ENCODE measurements at regions not wholly inside any gene's neighbourhood (a gene's known extent, or its start where the extent isn't known, plus 50 kb on each side); places are given as distances from the start of the nearest gene placed in this dataset.

DNA sequence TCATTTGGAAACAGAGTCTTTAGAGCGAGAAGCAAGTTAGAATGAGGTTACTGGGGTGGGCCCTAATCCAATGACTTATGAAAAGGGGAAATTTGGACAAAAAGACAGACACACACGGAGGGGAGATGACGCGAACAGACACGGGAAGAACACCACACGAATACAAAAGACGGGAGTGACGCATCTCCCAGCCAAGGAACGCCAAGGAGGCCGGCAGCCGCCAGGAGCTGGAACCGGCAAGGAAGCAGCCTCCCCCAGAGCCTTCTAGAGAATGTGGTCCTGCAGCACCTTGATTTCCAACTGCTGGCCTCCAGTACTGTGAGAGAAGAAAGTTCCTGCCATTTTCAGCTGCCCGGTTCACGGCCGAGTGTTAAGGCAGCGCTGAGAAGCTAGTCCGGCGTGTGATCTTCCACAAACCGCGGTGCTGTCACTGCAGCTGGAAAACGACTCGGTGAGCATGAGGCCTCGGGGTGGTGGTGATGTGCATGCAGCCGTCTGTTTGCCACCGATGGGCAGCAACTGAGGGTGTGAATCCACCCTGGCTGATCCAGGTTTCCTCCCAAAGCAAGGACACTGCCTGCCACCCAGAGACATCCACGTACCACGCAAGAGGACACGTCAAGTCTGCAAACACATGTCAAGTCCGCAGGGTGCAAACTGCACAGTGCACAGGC, 124.5 kb downstream of the NCOR2 start:
- DNase-seq = no peak

DNA sequence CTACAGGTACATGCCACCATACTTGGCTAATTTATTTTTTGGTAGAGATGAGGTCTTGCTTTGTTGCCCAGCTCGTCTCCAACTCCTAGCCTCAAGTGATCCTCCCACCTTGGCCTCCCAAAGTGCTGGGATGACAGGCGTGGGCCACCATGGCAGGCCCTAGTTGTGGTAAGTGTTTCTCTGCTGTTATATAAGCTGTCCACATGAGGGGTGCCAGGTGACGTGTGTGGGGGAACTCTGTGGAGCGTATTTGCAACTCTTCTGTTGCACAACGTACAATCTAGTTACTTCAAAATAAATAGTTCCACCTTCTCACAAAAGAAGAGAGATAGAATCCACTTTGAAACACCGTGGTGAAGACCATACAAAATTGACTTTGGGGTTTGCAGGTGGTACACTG, 125.1 kb downstream of the NCOR2 start:
- DNase-seq = no peak

DNA sequence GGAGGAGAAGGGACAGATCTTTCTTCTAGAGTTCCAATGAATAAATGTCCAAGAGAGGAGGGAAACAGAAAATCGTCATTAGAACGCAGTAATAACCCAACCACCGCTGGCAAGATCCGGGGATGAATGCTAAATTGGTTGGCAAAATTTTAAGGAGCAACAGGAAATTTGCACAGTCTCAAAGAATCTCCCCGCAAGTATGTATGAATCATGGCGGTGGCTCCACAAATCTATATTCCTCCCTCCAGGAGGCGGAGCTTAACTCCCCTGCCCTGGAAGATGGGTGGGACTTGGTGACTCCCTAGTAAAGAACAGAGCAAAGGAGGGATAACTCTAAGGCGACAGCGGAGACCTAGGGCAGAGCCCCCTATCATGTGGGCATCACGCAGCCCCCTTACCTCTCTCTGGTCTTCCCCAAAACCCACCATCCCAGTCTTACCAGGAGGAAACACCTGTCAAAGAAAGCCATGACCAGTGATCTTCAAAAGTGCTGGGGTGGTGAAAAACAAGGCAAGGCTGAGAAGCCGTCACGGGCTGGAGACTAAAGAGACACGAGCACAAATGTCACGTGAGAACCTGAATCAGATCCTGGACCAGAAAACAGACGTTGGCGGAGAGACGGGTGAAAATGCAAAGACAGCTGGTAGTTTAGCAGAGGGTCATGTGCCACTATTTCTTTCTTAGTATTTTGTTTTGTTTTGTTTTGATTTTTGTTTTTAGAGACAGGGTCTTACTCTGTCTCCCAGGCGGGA, 125.8 kb downstream of the NCOR2 start:
- DNase-seq = no peak

DNA sequence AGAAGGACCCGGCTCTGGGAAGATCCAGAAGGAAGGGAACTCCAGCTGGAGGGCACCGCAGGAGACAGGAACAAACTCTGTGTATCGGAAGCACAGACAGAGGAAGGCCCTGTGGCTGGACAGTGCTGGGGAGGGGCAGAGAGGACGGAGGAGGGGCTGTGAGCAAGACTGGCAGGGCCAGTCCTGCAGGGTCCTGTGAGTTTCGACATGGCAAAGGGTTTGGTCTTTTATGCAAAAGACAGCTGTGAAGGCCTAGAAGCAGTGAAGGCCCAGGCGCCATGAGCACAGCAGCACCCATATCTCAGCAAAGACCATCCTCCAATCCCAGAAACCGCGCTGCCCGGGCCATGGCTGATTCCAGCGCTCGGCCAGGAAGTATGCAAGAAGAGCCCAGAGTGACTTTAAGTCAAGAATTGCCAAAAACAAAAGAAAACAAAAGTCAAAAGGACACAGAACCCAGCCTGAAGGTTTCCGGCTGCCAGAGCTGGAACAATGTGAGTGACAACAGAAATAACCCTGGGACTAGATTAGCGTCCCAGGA, 126.5 kb downstream of the NCOR2 start:
- no peak for DNase-seq

DNA sequence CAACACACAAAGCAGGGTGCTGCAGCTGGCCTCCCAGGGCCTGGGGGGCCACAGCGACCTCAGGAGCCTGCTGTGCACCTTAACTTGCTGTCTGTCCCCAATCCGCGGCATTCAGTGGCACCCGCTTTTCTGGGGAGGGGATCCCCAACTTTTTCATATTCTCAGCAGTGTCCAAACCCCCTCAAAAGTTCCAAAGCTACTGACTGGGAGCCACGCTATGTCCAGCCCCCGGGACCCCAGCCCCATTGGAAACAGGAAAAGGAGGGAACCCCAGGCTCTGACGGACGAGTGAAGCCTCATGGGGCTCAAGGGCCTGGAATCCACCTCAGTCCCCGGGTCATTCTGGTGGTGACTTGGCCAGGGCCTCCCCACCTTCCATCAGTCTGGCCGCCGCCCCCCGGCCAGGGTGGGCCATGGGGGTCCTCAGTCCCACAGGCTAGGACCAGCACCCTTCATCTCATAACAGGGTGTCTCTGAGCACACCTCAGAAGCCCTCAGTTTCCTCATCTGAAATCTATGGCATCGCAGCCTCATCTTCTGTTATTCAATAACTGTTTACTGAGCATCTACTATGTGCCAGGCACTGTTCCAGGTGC, 127.3 kb downstream of the NCOR2 start:
- no peak for DNase-seq

DNA sequence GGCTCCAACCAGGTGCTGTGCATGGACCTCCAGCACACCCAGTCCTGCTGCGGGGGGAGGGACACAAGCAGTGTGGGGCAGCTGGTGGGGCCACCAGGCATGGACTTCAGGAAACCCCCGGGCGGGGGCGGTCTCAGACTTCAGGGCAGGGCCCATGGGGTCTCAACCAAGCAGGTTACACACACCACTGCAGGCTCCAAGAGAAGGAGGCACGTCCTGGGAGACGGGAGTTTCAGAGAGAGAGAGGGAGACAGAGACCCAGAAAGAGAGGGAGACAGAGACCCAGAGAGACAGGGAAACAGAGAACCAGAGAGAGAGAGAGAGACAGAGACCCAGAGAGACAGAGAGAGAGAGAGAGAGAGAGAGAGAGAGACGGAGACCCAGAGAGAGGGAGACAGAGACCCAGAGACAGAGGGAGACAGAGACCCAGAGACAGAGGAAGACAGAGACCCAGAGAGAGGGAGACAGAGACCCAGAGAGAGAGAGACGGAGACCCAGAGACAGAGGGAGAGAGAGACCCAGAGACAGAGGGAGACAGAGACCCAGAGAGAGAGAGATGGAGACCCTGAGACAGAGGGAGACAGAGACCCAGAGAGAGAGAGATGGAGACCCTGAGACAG, 128.9 kb downstream of the NCOR2 start:
- no peak for DNase-seq

DNA sequence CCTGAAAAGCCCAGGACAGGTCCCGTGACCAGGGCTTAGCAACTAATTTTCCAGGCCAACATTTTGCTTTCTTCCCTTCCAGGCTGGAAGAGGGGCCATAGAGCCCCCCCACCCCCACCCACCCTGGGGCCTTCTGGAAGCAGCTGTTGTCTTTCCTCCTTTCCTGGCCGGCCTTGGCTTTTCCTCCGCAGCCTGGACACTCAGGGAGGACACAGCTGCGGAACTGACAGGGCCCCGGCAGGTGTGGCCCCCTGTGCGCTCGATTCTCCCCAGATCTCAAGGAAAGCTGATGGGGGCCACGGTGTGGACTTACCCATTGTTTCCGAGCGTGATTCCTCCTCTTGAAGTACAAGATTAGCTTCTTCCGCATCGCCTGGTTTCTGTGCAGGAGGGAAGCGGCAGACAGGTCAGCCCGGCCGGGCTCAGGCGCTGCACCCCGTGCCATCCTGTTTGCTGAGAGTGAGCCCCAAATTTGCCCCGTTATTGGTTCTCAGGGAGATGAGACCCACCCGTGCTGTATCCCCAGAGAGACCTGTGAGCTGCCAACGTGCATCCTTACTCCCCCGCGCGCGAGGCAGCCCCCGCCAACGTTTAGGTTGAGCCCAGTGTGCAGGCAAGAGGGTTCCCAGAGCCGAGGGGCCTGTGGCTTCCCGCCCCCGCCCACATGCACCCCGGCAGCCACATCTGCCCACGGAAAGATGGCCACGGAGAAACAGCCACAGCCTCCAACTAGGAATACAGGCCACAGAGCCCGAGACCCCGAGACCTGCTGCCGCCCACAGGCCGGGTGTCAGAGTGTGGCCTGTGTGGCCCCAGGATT, 129.6 kb downstream of the NCOR2 start:
- DNase-seq = no peak

DNA sequence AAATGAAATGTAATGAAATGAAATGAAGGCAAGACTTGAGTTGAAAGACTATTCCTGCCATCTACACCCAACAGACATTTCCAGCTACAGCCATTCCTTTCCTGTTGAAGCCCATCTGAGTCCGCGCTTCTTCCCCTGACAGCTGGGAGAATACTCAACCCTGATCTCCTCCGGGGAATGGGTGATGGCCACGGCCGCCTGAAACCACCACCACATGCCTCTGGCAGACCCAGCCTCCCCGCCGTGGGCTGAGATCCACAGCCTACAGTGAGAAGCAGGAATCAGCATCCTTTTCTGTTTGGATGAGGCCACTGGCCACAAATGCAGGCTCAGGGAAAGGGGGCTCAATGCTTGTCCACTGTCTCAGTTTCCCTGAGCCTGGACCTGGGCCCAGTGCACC, 130.3 kb downstream of the NCOR2 start:
- no peak for DNase-seq

DNA sequence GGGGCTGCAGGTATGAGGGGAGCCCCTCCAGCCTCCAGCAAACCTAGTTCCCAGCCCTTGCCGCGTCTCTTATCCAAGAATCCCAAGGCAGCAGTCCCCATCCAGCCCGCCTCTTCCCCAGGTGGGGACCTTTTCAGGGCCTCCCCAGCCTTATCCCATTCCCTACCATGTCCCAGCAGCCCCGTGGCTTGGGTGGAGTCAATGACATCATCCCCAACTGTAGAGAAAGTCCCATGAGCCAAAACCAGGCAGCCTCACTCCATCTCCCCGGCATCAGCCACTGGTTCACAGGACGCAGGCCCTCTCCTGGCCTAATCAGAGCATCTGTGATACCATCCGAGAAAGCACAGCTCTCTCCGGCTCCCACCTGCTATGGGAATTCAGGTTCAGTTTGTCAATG, 131.0 kb downstream of the NCOR2 start:
- DNase-seq = no peak

DNA sequence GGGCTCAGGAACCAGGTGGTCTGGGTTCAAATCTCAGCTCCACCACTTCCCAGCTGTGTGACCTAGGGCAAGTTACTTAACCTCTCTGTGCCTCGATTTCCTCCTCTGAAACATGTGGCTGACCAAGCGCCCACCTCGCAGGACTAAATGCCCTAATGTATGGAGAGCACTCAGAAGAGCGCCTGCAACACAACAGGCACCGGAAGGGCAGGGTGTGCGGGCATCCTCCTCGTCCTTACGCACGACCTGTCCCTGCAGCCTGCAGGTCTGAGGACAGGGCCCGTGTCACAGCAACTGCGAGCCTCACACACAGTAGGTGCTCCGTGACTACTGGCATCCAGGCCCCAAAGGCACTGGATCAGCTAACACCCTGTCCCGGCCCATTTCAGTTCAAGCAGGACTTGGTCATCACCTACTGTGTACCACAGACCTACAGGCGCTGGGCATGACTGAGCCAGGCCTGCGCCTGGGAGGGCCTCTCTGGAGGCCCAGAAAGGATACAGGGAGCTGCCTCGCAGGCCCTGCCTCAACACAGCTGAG, 131.5 kb downstream of the NCOR2 start:
- no peak for DNase-seq

DNA sequence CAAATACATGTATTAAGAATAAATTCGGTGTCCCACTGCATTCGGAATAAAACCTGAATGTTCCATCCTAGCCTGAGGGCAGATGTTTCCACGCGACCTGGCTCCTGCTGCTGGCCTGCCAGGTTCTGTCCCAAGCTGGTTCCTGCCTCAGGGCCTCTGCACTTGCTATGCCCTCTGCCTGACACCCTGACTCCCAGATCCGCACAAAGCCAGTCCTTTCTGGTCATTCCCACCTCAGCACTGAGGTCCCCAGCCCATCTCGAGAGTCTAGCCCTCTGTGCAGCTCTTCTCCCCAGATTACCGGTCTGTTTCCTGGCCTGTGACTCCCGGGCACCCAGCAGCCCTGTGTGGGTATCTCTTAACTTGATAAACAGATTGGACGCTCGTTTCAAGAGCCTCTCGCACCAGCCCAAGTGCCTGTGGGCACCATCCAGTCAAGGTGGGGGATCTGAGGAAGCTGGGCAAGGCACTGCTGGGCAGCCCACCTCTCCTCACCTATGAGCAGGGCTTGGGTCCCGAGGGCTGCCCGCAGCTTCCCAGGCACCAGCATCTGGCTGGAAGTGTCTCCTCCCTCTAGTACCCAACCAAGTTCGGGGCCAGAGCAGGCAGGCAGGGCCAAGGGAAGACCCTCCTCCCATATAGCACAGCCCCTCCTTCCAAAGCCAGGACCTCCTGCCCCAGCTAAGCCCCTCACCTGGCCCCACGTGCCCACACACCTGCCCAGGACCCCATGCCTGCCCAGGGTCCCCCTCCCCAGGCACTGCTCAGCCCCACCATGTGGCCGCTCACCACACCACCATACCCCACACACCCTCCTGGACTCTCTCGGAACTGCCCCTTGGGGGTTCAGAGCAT, 132.2 kb downstream of the NCOR2 start:
- DNase-seq = no peak

DNA sequence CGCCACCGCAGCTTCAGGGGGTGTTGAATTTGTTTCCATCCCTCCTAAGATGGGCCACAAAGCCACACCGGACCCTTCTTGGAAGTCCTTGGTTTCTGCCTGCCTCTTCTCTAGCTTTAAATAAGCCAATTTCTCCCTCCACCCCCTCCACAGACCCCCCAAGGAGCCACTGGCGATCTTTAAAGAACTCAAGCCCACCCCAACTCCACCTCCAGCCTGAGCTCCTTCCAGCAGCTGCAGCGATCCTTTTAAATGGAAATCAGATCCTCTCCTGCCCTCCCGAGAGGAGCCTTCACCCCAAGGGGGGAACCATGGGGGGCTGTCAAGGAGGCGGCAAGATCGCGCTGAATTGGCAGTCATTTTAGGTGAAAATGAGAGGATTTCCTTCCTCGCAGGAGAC, 133.1 kb downstream of the NCOR2 start:
- no peak for DNase-seq

DNA sequence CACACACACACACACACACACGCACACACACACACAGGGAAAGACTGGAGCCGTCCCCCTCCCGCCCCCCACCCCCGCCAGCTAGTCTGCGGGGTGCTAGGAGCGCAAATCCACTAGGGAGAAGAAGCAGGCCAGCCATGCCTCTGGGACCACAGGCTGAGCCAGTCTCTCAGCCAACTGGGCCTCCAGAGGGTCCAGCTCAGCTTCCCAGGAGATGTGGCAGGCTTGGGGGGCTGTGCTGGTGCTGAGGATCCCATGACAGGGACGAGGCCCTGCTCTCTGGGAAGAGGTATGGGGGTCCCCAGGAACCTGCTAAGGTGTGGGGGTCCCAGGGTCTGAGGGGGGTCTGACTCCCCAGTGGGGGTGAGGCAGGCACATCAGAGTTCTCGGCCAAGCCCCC, 133.5 kb downstream of the NCOR2 start:
- no peak for DNase-seq

DNA sequence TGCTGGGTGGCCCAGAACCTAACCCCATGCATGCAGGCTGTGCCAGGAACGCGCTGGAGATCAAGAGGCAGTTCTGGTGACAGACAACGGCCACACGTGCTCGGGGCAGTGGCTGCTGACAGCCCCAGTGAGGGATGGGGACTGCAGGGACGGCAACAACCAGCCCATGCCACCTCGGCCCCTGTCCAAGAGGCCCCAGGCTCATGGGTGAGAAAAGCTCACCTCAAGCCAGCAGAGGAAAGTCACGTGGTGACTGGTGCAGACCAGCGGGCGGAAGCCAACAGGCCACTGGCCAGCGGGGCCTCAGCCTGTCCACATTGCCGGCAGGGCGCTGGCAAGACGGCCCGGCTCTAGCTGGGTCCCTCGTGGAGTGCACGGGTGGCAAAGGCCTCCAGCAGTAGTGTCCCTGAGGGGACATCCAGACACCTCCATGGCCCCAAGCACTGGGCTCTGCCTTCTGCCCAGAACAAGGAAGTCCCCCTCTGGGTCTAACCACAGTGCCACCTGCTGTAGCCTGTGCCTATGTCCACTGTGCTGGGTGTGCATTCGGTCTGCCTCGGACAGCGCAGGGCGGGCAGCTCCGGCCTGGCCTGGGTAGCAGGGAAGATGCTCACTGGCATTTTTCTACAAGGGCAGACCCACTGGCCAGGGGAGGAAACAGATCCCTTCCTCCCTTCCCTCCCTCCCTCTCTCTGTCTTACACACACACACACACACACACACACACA, 134.1 kb downstream of the NCOR2 start:
- DNase-seq = no peak

DNA sequence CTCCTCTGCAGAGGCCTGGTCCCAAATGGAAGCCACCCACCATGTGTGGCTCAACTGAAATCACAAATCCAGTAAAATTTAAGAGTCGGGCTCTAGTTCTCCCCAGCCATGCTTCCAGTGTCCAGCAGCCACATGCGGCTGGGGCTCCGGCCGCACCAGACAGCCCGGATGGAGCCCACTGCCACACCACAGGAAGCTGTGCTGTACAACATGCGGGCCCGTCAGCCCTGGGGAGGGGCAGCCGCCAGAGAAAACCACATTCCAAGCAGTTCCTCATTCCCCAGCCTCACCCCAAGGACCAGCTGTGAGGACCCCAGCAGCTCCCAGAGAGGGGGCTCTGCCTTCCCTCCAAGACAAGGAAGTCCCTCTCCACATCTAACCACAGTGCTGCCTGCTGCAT, 135.0 kb downstream of the NCOR2 start:
- no peak for DNase-seq

DNA sequence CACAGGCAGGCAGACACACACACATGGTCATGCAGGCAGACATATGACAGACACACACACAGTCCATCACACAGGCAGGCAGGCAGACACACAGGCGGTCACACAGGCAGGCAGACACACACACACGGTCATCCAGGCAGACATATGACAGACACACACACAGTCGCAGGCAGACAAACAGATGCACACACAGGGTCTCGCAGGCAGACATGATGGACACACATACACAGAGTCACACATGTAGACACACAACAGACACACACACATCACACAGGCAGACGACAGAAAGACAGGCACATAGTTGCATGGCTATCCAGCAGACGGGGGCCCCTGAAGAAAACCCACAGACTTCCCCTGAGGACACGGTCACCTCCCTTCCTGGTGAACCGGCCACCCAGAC, 135.4 kb downstream of the NCOR2 start:
- DNase-seq = no peak

DNA sequence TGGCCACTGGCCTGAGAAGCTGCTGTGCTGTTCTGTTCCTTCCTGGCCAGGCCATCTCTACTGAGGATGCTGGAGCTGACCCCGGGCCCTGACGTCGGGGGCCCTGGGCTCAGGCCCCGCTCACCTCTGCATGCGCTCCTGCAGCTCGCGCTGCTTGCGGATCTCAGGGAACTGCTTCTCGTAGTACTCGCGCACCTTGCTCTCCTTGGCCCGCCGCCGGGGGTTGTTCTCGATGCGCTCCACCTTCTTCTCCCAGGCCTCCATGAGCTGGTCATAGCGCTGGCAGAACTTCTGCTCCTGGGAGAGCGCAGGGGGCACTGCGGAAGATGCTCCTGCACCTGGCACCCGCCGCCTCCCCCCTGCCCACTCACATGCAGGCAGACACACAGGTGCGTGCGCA, 135.6 kb downstream of the RFLNA start:
- DNase-seq = no peak

DNA sequence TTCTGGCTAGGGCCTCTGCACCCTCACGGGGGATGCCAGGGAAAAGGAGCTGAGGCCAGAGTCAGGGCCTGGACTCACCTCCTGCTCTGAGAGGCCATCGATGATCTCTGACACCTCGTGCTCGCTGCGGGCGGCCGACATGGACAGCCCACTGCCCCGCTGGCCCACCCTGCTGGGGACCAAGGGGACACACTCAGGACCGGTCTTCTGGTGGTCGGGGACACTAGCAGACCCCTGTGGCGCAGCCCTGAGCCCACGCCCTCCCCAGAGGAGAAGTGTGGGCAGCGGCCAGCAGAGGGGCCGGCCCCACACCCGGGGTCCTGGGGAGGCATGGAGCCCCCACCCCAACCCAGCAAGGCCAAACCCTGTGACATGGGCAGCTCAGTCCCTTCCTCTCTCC, 134.6 kb downstream of the RFLNA start:
- no peak for DNase-seq

DNA sequence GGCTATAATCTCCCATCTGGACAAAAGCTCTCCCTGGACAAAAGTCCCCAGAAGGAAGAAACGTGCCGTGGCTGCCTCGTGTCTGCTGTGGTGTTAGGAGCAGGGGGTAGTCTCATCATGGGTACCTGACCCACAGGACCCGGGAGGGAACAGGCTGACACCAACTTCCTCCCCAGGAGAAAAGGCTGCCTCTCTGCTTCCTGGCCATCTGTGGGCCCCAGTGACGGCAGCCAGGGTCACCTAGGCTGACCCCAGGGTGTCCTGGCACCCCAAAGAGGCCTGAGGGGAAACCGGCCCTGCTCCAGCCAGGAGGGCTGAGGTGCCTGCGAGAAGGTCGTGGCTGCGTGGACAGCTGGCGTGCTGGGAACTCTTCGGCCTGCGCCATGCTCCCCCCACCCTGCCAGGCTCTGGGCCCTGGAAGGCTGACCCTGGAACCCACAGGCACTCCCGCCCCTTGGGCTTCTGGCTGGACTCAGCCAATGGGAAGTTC, 133.9 kb downstream of the RFLNA start:
- DNase-seq = no peak

DNA sequence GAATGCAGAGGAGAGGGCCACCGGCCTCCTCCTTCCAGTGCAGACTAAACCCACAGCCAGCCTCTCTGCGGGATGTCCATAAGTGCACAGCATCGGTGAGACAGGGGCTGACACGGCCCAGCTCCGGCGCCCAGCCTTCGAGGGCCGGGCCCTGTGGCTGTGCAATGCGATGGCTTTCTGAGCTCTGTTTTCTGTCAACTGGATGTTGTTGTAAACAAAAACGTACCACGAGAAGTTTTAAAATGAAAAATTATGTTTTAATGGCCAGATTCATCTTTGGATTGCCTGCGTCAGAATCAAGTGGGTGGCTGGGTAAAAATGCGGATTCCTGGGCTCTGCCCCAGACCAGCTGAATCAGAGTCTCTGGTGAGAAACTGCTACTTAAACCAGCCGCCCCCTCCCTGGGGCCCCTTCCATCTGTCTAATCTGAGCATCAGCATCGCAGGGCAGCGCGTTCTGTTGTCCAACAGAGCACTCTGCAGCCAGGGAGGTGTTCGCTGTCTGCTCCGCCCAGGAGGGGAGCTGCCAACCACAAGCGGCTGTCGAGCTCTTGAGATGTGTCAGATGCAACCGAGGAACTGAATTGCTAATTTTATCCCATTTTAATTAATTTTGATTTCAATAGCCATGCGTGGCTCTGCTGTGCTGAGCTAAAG, 133.4 kb downstream of the RFLNA start:
- no peak for DNase-seq

Measured in NCI-H1092 treated with DMSO at 0.1 percent for 48 hours (cell line).